Activated T-cell treated with anti-CD3 and anti-CD28 coated beads for 24 hours (primary cell): ENCODE measurements at regions not wholly inside any gene's neighbourhood (a gene's known extent, or its start where the extent isn't known, plus 50 kb on each side); places are given as distances from the start of the nearest gene placed in this dataset.

Experiments
- DNase-seq: peaks from one replicate; pipeline ENCODE4 v3.0.0-alpha.2; 2020; ENCODE audit warnings: low read depth

GRCh38 chr4:140213749-140214148, 59.8 kb upstream of the MAML3 start:
- DNase-seq: no peak

GRCh38 chr4:140213116-140213515, 59.1 kb upstream of the MAML3 start:
- no peak for DNase-seq

GRCh38 chr4:140212646-140213045, 58.7 kb upstream of the MAML3 start:
- DNase-seq: no peak

- DNase-seq: no peak
Measured at GRCh38 chr4:140212194-140212593, 58.2 kb upstream of the MAML3 start.

GRCh38 chr4:140211693-140212092, 57.7 kb upstream of the MAML3 start:
- DNase-seq: no peak

GRCh38 chr4:140211161-140211560, 57.2 kb upstream of the MAML3 start:
- DNase-seq: no peak

GRCh38 chr4:140208921-140209320, 54.9 kb upstream of the MAML3 start:
- DNase-seq: no peak
